IPS-15b (cell line): ENCODE measurements at regions not wholly inside any gene's neighbourhood (a gene's known extent, or its start where the extent isn't known, plus 50 kb on each side); places are given as distances from the start of the nearest gene placed in this dataset.

ENCODE experiments used
- H3K27me3 ChIP-seq: one replicate; pipeline ENCODE4 v1.6.1; 2013; ENCODE audit warnings: low read length; ENCODE audit not compliant: control insufficient read depth, insufficient read depth
- H3K36me3 ChIP-seq: one replicate; pipeline ENCODE4 v1.6.1; 2013; ENCODE audit warnings: low read length; ENCODE audit not compliant: control insufficient read depth, insufficient read depth
- H3K4me1 ChIP-seq: one replicate; pipeline ENCODE4 v1.6.1; 2013; ENCODE audit warnings: mild to moderate bottlenecking, low read length; ENCODE audit not compliant: control insufficient read depth, insufficient read depth
- H3K4me3 ChIP-seq: one replicate; pipeline ENCODE4 v1.5.1; 2013; ENCODE audit warnings: low read depth, low read length
- H3K9ac ChIP-seq: one replicate; pipeline ENCODE4 v1.6.1; 2013; ENCODE audit warnings: low read depth, mild to moderate bottlenecking, low read length
- H3K9me3 ChIP-seq: one replicate; pipeline ENCODE4 v1.6.1; 2013; ENCODE audit warnings: mild to moderate bottlenecking, low read length; ENCODE audit not compliant: control insufficient read depth, insufficient read depth

DNA sequence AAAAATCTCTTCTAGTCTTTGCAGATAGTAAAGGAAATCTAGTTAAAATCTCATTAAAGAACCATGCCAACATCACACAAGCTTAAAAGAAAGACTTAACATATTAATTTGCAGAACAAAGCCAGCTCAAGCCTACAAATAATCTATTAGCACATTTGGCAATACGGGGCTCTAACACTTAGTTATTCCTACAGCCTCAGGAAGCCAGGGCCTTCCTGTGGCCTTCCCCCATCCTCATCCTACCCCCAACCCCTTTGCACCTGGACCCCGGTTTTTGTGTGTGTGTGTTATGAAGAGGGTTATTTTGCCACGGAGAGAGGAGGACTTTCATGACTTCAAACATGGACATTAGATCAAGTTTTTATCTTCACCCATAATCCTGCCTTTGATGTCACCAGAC, 64.6 kb downstream of the FOXB2 start:
- Histone ChIP-seq H3K4me3 (no peak overlapping the region), H3K9me3 (no peaks in the 10 kb centered on the region), H3K9ac (no peak overlapping the region), H3K36me3 (no peaks in the 10 kb centered on the region), H3K27me3 (peaks cover 58% of the 10 kb centered on the region), H3K4me1 (peaks cover 19% of the 10 kb centered on the region)

DNA sequence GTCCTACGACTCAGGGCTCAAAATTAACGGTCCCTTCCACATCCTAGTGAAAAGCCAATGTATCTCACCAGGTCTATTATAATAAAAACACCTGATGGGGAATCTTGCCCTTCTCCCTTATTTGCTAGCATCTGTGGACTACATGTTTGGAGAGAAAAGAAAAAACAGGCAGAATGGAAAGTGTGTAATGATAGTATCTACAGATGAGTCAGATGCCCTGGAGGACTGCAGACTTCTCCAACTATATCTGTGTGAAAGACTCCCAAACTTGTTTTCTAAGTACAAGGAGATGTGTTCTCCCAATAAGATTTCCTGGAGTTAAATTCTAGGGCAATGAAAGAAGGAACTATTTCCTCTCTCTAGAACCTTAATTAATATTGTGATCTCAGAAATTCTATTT, 66.0 kb downstream of the FOXB2 start:
- Histone ChIP-seq H3K4me1 (peaks cover 19% of the 10 kb centered on the region), H3K27me3 (peaks cover 54% of the 10 kb centered on the region), H3K9me3 (no peaks in the 10 kb centered on the region), H3K9ac (no peak overlapping the region), H3K36me3 (no peaks in the 10 kb centered on the region), H3K4me3 (no peak overlapping the region)

DNA sequence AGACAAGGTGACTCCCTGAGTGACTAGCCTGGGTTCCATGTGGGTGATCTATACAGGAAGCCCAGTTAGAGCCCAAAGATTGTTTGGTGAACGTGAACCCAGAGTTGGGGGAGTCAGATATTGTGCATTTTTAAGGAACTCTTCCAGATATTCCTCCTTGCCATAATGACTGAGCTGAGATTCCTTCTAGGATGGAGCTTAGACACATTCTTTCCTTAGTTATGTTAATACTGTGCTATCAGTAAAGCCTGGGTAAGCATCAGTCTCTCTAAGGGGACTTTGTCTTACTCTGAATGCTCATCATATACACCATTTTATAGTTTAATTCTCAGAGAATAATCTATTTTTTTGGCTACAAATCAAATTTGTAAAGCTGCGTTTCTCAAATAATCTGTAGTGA, 68.1 kb downstream of the FOXB2 start:
- H3K9me3 ChIP-seq = no peaks in the 10 kb centered on the region
- peaks cover 21% of the 10 kb centered on the region for H3K4me1 ChIP-seq
- peaks cover 44% of the 10 kb centered on the region for H3K27me3 ChIP-seq
- no peak overlapping the region for H3K4me3 ChIP-seq
- no peaks in the 10 kb centered on the region for H3K36me3 ChIP-seq
- H3K9ac ChIP-seq = no peak overlapping the region

DNA sequence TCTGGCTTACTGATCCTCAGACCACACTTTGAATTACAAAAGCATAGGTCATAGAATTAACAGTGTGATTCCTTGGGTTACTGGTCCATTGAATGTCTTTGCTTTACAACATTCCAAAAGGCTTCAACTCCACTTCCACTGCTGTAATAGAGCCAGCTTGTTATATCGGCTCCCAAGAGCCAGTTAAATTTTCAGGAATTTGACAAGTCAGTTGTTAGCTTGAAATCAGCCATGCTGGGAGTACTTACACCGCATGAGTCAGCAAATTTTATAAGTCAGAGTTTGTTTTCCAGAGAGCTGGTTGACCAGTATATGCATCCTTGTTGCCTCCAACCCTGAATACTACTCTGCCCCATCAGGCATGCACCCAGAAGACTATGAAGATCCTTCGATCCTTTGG, 73.1 kb downstream of the FOXB2 start:
- Histone ChIP-seq H3K9me3 (no peaks in the 10 kb centered on the region), H3K9ac (no peak overlapping the region), H3K4me1 (peaks cover 7% of the 10 kb centered on the region), H3K36me3 (no peaks in the 10 kb centered on the region), H3K4me3 (no peak overlapping the region), H3K27me3 (peaks cover under 1% of the 10 kb centered on the region)

DNA sequence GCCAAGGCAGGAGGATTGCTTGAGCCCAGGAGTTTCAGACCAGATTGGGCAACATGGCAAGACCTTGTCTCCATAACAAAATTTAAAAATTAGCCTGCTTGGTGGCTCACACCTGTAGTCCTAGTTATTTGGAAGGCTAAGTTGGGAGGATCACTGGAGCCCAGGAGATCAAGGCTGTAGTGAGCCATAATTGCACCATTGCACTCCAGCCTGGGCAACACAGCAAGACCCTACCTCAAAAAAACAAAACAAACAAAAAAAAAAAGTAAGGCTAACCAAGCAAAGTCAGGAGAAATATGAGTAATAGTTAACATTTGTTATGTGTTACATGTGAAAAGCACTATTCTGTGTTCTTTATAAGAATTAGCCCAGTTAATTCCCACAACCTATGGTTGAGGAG, 74.7 kb downstream of the FOXB2 start:
- no peaks in the 10 kb centered on the region for H3K36me3 ChIP-seq
- H3K27me3 ChIP-seq = no peaks in the 10 kb centered on the region
- no peak overlapping the region for H3K4me3 ChIP-seq
- H3K9me3 ChIP-seq = no peaks in the 10 kb centered on the region
- peaks cover 5% of the 10 kb centered on the region for H3K4me1 ChIP-seq
- H3K9ac ChIP-seq = no peak overlapping the region

DNA sequence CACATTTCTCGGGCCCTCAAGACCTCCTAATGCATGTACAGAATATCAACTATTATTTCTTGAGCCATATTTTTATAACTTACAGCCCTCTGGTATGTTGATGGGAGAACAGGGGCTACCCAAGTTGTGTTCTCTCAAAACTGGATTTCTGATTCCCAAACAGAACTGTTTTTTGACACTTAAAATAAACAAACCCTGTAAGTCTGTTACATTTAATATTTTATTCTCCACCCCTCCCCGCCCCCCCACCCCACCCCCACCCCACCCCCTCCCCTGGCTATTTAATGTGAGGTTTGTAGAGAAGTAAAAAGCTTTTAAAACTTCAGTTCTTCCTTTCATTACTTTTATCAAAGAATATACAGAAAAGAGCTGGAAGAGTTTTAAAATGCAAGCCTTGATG, 77.9 kb downstream of the FOXB2 start:
- no peaks in the 10 kb centered on the region for H3K36me3 ChIP-seq
- H3K4me3 ChIP-seq = no peak overlapping the region
- H3K9me3 ChIP-seq = no peaks in the 10 kb centered on the region
- no peak overlapping the region for H3K9ac ChIP-seq
- H3K4me1 ChIP-seq = peaks cover 5% of the 10 kb centered on the region
- peaks cover 4% of the 10 kb centered on the region for H3K27me3 ChIP-seq

DNA sequence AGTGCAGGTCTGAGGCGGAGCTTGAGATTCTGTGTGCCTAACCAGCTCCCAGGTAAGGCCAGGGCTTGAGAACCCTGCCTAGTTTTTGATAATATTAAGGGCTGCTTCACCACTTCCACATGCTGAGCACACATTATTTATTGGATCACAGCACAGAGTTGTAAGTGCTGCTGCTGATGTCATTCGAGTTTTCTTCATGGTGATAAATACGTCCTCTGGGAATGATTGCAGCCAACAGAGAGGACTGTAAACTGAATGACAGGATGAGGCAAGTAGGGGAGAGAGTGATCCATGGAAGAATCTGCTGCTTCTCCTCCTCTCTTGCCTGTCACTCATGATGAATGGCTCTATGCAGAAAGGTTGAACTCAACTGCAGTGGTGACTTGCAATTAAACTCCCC, 77.9 kb upstream of the VPS13A start:
- H3K4me1 ChIP-seq = no peaks in the 10 kb centered on the region
- H3K9me3 ChIP-seq = no peaks in the 10 kb centered on the region
- H3K27me3 ChIP-seq = peaks cover 4% of the 10 kb centered on the region
- no peak overlapping the region for H3K4me3 ChIP-seq
- no peaks in the 10 kb centered on the region for H3K36me3 ChIP-seq
- no peak overlapping the region for H3K9ac ChIP-seq

DNA sequence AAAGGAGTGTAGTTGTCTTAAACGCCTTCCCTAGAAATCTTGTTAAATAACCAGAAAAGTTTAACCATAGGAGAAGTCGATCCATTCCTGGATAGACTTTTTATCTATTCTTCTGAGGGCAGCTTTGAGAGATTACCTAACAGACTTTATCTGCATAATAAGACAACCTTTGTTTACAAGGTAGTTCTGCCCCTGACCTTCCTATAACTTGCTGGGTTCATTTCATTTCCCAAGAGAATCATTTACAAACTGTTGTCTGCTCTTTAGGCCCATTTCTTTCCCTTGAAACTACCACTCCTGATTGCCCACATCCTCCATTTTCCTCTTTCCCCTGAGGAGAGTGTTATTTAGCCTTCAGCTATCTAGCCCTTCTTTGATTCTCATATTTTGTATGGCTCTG, 65.9 kb upstream of the VPS13A start:
- Histone ChIP-seq H3K36me3 (no peaks in the 10 kb centered on the region), H3K4me1 (no peaks in the 10 kb centered on the region), H3K4me3 (no peak overlapping the region), H3K27me3 (no peaks in the 10 kb centered on the region), H3K9me3 (no peaks in the 10 kb centered on the region), H3K9ac (no peak overlapping the region)

DNA sequence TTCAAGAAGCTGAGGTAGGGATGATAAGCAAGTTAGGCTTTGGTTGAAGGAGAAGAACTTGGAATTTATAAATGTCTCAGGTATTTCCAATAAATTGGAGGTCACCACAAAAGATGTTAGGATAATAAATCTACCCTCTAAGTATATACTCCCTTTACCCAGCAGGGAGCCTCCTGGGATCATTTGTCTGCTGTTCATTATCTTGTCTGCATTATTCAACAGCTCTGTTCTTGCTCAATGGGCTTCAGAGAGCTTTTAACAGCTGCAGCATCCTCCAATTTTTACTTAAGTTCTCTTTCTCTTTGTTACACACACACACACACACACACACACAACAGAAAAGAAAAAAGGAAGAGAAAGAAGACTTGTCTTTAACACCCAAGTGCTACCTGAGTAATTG, 51.7 kb upstream of the VPS13A start:
- no peak overlapping the region for H3K4me3 ChIP-seq
- H3K9me3 ChIP-seq = peaks cover 2% of the 10 kb centered on the region
- H3K27me3 ChIP-seq = no peaks in the 10 kb centered on the region
- H3K4me1 ChIP-seq = peaks cover 12% of the 10 kb centered on the region
- H3K36me3 ChIP-seq = no peaks in the 10 kb centered on the region
- no peak overlapping the region for H3K9ac ChIP-seq

DNA sequence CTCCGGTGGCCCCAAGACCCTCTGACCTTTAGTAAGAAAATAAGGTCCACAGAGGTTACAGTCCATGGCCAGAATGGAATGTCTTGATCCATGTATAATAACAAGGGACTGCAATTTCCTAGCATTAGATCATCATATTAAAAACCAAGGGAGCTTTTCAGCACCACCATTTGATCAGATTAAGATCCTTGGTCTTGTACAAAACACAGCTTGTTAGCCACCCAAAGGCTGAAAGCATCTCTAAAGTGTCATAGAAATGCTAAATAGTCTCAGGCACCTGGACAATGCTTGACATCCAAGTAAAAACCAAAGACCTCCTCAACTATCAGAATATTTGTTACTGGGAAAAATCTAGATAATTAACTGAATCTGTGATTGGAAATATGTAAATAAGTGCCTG, 50.3 kb upstream of the VPS13A start:
- Histone ChIP-seq H3K9me3 (peaks cover 2% of the 10 kb centered on the region), H3K4me3 (no peak overlapping the region), H3K27me3 (no peaks in the 10 kb centered on the region), H3K4me1 (peaks cover 12% of the 10 kb centered on the region), H3K9ac (no peak overlapping the region), H3K36me3 (no peaks in the 10 kb centered on the region)
